MCF 10A (cell line): ENCODE measurements at regions not wholly inside any gene's neighbourhood (a gene's known extent, or its start where the extent isn't known, plus 50 kb on each side); places are given as distances from the start of the nearest gene placed in this dataset.

Experiments
- BruUV-seq: library from RNA; stranded (reverse); fragments of 400-500 nt; replicated peaks from 2 replicates; lab custom pipeline; 2021; lab: Mats Ljungman, UMichigan
- CTCF ChIA-PET: fragments of 300-600 bp; sonication (Branson Sonifier 250); formaldehyde crosslinking; extraction: SDS; loops from one replicate; lab custom pipeline; 2021; ENCODE audit warnings: antibody characterized with exemption, inconsistent platforms; lab: Yijun Ruan, JAX
- POLR2A ChIA-PET: fragments of 300-600, 350-650 bp; sonication (Branson Sonifier 250); formaldehyde crosslinking; extraction: SDS; loops from one replicate; lab custom pipeline; 2020; ENCODE audit warnings: antibody characterized with exemption, inconsistent platforms; lab: Yijun Ruan, JAX
- DNase-seq: peaks from one replicate; pipeline ENCODE4 v3.0.0-alpha.2; 2018; ENCODE audit not compliant: unreplicated experiment
- H3K27ac Mint-ChIP-seq: one replicate; pipeline ENCODE4 v1.8.0; 2022; ENCODE audit warnings: mild to moderate bottlenecking, low read depth, mixed read lengths; ENCODE audit not compliant: unreplicated experiment
- H3K27me3 Mint-ChIP-seq: one replicate; pipeline ENCODE4 v1.8.0; 2022; ENCODE audit warnings: mixed read lengths; ENCODE audit not compliant: insufficient read depth, unreplicated experiment
- H3K36me3 Mint-ChIP-seq: one replicate; pipeline ENCODE4 v1.8.0; 2022; ENCODE audit warnings: mild to moderate bottlenecking, moderate library complexity, mixed read lengths; ENCODE audit not compliant: insufficient read depth, unreplicated experiment
- H3K4me1 Mint-ChIP-seq: one replicate; pipeline ENCODE4 v1.8.0; 2022; ENCODE audit warnings: mixed read lengths; ENCODE audit not compliant: insufficient read depth, unreplicated experiment
- H3K4me3 Mint-ChIP-seq: one replicate; pipeline ENCODE4 v1.8.0; 2022; ENCODE audit warnings: mild to moderate bottlenecking, moderate library complexity, mixed read lengths; ENCODE audit not compliant: unreplicated experiment
- H3K9me3 Mint-ChIP-seq: one replicate; pipeline ENCODE4 v1.8.0; 2022; ENCODE audit warnings: mixed read lengths; ENCODE audit not compliant: unreplicated experiment
- CTCF ChIP-seq: fragments of 200-600 bp; IDR thresholded peaks from one replicate; pipeline ENCODE4 v1.8.0; 2022; ENCODE audit warnings: antibody characterized with exemption, mild to moderate bottlenecking; ENCODE audit not compliant: unreplicated experiment
- intact Hi-C: fragments of 100-400 bp; cut with micrococcal nuclease; formaldehyde crosslinking; loops from 2 replicates; pipeline ENCODE4 v1.14.1; 2022

- ChIA-PET POLR2A (no interaction called here), CTCF (interaction anchor here (0.6 to 1.1 kb wide), 3 partner anchors 27 to 212 kb away, joined by 3 to 4 read pairs (median 4); no protein-coding TSS in a partner anchor)
- Mint-ChIP-seq H3K36me3 (no peaks in the 10 kb centered on the region), H3K27me3 (peaks cover 35% of the 10 kb centered on the region), H3K4me1 (no peaks in the 10 kb centered on the region), H3K4me3 (no peak overlapping the region), H3K9me3 (no peaks in the 10 kb centered on the region), H3K27ac (no peak overlapping the region)
- no peak for DNase-seq
- TF ChIP-seq CTCF = no peak
- intact Hi-C loops = no loop called here
- no TSS peak for BruUV-seq
Measured at GRCh38 chr2:204112084-204112770, 175.7 kb downstream of the ICOS start.

- BruUV-seq = no TSS peak
- H3K36me3 Mint-ChIP-seq = peaks cover 5% of the 10 kb centered on the region
- no peaks in the 10 kb centered on the region for H3K4me1 Mint-ChIP-seq
- no peaks in the 10 kb centered on the region for H3K9me3 Mint-ChIP-seq
- H3K27me3 Mint-ChIP-seq = peaks cover 21% of the 10 kb centered on the region
- TF ChIP-seq CTCF = no peak
- POLR2A ChIA-PET = no interaction called here
- no peak overlapping the region for H3K27ac Mint-ChIP-seq
- no peak for DNase-seq
- CTCF ChIA-PET = interaction anchor here (1.0 to 1.7 kb wide), 2 partner anchors 31 to 60 kb away, joined by 3 to 6 read pairs; no protein-coding TSS in a partner anchor
- intact Hi-C loops = no loop called here
- H3K4me3 Mint-ChIP-seq = no peak overlapping the region
Measured at GRCh38 chr2:204114295-204115136, 178.0 kb downstream of the ICOS start.

DNA sequence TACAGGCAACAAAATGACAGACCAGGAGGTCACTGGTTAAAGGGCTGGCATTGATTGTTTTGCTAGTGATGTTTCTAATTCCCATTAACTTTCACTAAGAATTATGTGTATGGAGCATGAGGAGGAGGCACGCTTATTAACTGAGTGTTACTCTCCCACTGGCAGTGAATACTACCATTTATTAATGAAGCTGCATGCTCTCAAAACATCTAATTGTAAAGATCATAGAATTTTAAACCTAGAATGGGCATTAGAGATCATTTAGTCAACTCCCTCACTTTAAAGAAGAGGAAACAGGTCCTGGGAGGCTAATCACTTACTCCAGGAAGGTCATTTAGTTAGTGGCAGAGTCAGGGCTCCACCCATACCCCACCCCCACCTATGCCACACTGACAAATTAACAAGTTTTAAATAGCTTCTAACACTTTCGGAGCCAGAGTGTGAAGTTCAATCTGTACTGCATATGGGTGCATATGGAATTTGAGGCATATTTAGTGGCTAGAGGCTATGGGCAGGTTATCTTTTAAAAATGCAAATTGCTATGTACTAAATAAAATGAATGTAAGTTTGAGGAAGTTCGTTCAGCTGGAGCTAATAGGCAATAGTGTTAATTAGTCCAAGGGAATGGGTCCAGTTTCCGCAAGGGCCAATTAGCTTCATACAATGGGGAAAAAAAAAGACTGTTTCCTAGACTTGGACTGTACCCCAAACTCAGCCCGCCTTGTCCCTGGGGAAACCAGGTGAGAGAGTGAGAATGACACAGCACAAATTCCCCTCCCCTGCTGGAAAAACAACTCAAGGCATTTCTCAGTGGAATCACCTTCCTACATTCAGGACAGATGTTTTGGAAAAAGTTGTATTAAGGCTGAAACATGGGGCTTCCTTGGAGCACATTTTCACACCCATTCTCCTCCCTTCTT is 178.8 kb downstream of the ICOS start:
- POLR2A ChIA-PET = interaction anchor here (0.7 kb wide), 1 partner anchor 39 kb away, joined by 4 read pairs; no protein-coding TSS in a partner anchor
- BruUV-seq = no TSS peak
- intact Hi-C loops = no loop called here
- H3K27ac Mint-ChIP-seq = no peak overlapping the region
- no peaks in the 10 kb centered on the region for H3K9me3 Mint-ChIP-seq
- peaks cover 15% of the 10 kb centered on the region for H3K27me3 Mint-ChIP-seq
- no peak for TF ChIP-seq CTCF
- DNase-seq = no peak
- no peak overlapping the region for H3K4me3 Mint-ChIP-seq
- peaks cover 5% of the 10 kb centered on the region for H3K36me3 Mint-ChIP-seq
- H3K4me1 Mint-ChIP-seq = no peaks in the 10 kb centered on the region
- CTCF ChIA-PET = interaction anchor here (0.6 to 1.0 kb wide), 3 partner anchors 61 to 1832 kb away, joined by 3 read pairs; no protein-coding TSS in a partner anchor
